Tibial artery (tissue), 4 donors: ENCODE measurements at regions not wholly inside any gene's neighbourhood (a gene's known extent, or its start where the extent isn't known, plus 50 kb on each side); places are given as distances from the start of the nearest gene placed in this dataset.

Experiments
- DNase-seq, 2 donors: peaks; one replicate each; pipeline ENCODE4 v3.0.0-alpha.2; 2019
- H3K27ac ChIP-seq, 2 donors: fragments of 200-600 bp; sonication (generic) in 1 of 2; 1 replicate in 1 of 2; 2 replicates in 1 of 2; pipeline ENCODE4 v1.5.1; 2018 to 2019; ENCODE audit warnings: mild to moderate bottlenecking in 1 of 2
- H3K27me3 ChIP-seq, 2 donors: fragments of 200-600 bp; sonication (generic) in 1 of 2; one replicate each; pipeline versions ENCODE4 v1.5.1 to v1.6.0; 2016 to 2019
- H3K36me3 ChIP-seq, 3 donors: fragments of 200-600 bp; sonication (generic) in 2 of 3; one replicate each; pipeline ENCODE4 v1.5.1; 2016 to 2019; ENCODE audit warnings: mild to moderate bottlenecking in 2 of 3
- H3K4me1 ChIP-seq, 4 donors: fragments of 200-600 bp; sonication (generic) in 2 of 4; 1 replicate in 3 of 4; 2 replicates in 1 of 4; pipeline ENCODE4 v1.5.1; 2016 to 2019
- H3K4me3 ChIP-seq, 2 donors: fragments of 200-600 bp; sonication (generic) in 1 of 2; 1 replicate in 1 of 2; 2 replicates in 1 of 2; pipeline ENCODE4 v1.5.1; 2018 to 2019; ENCODE audit warnings: mild to moderate bottlenecking in 2 of 2
- H3K9me3 ChIP-seq, 3 donors: fragments of 200-600 bp; sonication (generic) in 1 of 3; one replicate each; pipeline ENCODE4 v1.5.1; 2016 to 2019
- CTCF ChIP-seq, 2 experiments: fragments of 200-600 bp in 1 of 2; fragments of 450-650 bp in 1 of 2; IDR thresholded peaks; one replicate each; pipeline ENCODE4 v1.5.1; 2017 to 2019; ENCODE audit warnings: antibody characterized with exemption in 2 of 2, mild to moderate bottlenecking in 1 of 2, moderate library complexity in 1 of 2
- intact Hi-C: fragments of 100-400 bp; cut with DNase I; formaldehyde crosslinking; loops from one replicate; pipeline ENCODE4 v1.15.0; 2023; ENCODE audit warnings: low total_unique reads

GRCh38 chr16:49216593-49216992 lies 65.0 kb downstream of the CBLN1 start:
- H3K36me3 ChIP-seq = no peaks in the 10 kb centered on the region
- DNase-seq = no peak
- no peaks in the 10 kb centered on the region for H3K9me3 ChIP-seq
- intact Hi-C loops = no loop called here
- TF ChIP-seq CTCF (IDR thresholded peaks at IDR 0.05) = no peak
- H3K4me1 ChIP-seq = no peaks in the 10 kb centered on the region
- H3K27ac ChIP-seq = no peak overlapping the region
- no peaks in the 10 kb centered on the region for H3K27me3 ChIP-seq
- no peak overlapping the region for H3K4me3 ChIP-seq

GRCh38 chr16:49213594-49213993 lies 68.0 kb downstream of the CBLN1 start:
- TF ChIP-seq CTCF (IDR thresholded peaks at IDR 0.05) = no peak
- Histone ChIP-seq H3K36me3 (no peaks in the 10 kb centered on the region), H3K4me3 (no peak overlapping the region), H3K27ac (no peak overlapping the region), H3K9me3 (no peaks in the 10 kb centered on the region), H3K27me3 (no peaks in the 10 kb centered on the region), H3K4me1 (no peaks in the 10 kb centered on the region)
- no peak for DNase-seq
- intact Hi-C loops = no loop called here

GRCh38 chr16:49204191-49204590 lies 77.4 kb downstream of the CBLN1 start:
- intact Hi-C loops = no loop called here
- no peak overlapping the region for H3K27ac ChIP-seq
- no peaks in the 10 kb centered on the region for H3K4me1 ChIP-seq
- DNase-seq = no peak
- peaks cover 0 to 8% (median 0%) of the 10 kb centered on the region in 3 donors for H3K9me3 ChIP-seq
- no peak for TF ChIP-seq CTCF (IDR thresholded peaks at IDR 0.05)
- H3K4me3 ChIP-seq = no peak overlapping the region
- no peaks in the 10 kb centered on the region for H3K27me3 ChIP-seq
- H3K36me3 ChIP-seq = no peaks in the 10 kb centered on the region

GRCh38 chr16:49203361-49203760 lies 78.3 kb downstream of the CBLN1 start:
- intact Hi-C loops = no loop called here
- no peak overlapping the region for H3K4me3 ChIP-seq
- peaks cover 0 to 8% (median 0%) of the 10 kb centered on the region in 3 donors for H3K9me3 ChIP-seq
- H3K27ac ChIP-seq = no peak overlapping the region
- no peaks in the 10 kb centered on the region for H3K4me1 ChIP-seq
- H3K27me3 ChIP-seq = no peaks in the 10 kb centered on the region
- TF ChIP-seq CTCF (IDR thresholded peaks at IDR 0.05) = no peak
- no peak for DNase-seq
- H3K36me3 ChIP-seq = no peaks in the 10 kb centered on the region

GRCh38 chr16:49201118-49201517 lies 80.5 kb downstream of the CBLN1 start:
- intact Hi-C loops = no loop called here
- Histone ChIP-seq H3K36me3 (no peaks in the 10 kb centered on the region), H3K27ac (no peak overlapping the region), H3K4me1 (no peaks in the 10 kb centered on the region), H3K4me3 (no peak overlapping the region), H3K27me3 (no peaks in the 10 kb centered on the region), H3K9me3 (peaks cover 0 to 8% (median 0%) of the 10 kb centered on the region in 3 donors)
- no peak for TF ChIP-seq CTCF (IDR thresholded peaks at IDR 0.05)
- no peak for DNase-seq

DNA sequence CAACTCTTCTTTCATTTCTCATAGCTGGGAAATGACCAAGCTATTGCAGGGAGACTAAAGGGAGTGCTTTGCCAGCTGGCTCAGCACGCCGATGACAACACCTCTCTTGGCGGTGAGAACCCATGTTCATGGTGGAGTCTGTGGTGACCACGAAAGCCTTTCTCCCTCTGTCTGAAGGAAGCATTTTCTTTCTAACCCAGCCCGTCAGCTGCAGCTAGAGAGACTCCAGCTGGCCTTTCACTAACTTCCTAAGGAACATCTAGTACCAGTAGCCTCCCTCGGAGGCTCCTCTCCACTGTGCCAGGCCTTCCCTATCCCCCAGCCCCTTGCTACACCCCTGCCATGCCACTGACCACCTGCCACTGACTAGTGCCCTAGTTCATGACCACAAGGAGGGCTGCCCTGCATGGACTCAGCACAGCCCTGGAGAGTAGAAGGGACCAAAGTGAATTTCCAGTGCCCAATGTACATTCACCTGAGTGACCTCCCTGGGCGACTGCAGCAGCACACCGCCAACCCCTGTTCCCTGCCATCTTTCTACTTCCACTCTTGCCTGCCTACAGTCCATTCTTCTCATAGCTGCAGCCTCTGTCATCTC lies 81.3 kb downstream of the CBLN1 start:
- intact Hi-C loops = no loop called here
- DNase-seq = no peak
- Histone ChIP-seq H3K4me3 (no peak overlapping the region), H3K27me3 (no peaks in the 10 kb centered on the region), H3K4me1 (no peaks in the 10 kb centered on the region), H3K9me3 (peaks cover 0 to 8% (median 0%) of the 10 kb centered on the region in 3 donors), H3K27ac (no peak overlapping the region), H3K36me3 (no peaks in the 10 kb centered on the region)
- TF ChIP-seq CTCF (IDR thresholded peaks at IDR 0.05) = no peak
